ENCODE measurements at regions not wholly inside any gene's neighbourhood (a gene's known extent, or its start where the extent isn't known, plus 50 kb on each side); places are given as distances from the start of the nearest gene placed in this dataset.

DNA sequence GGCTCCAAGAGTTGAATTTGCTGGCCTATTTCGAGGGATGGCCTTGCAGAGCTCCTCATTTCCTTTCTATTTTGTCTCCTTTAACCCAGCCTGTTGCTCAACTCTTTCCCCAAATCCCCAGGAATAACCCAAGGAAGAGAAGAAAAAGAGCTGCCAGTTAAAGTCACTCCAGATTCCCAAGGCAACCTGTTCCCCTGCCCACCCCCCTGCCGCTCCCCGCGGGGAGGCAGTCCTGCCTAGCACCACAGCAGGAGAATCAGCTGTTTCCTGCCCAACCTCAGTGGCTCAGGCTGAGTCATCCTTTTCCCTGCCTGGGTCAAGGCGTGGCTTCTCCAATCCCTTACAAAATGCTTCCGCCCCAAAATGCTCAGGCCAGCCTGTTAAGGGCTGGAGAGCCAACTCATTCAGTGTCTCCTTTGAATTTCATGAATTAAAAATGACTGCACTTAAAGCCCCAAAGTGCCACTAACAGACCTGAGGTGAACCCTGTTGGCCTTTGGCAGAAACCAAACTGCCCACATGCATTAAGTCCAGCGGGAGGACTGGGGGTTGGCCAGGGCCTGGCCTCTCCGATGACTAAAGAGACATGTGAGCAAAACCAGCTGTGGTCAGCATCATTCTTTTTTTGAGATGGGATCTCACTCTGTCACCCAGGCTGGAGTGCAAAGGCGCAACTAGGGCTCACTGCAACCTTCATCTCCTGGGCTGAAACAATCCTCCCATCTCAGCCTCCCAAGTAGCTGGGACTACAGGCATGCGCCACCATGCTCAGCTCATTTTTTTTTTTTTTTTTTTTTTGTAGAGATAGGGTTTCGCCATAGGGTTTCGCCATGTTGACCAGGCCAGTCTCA lies 83.2 kb upstream of the KIF5B start (continued):
- TF ChIP-seq POLR2B (IDR thresholded peaks at IDR 0.05; ENCODE audit: low read depth, partially characterized antibody): no peak
- no peak for TF ChIP-seq ZNF408 (CRISPR knock-in tag; IDR thresholded peaks at IDR 0.05; ENCODE audit: low read depth)
- TF ChIP-seq, protein P1, sequence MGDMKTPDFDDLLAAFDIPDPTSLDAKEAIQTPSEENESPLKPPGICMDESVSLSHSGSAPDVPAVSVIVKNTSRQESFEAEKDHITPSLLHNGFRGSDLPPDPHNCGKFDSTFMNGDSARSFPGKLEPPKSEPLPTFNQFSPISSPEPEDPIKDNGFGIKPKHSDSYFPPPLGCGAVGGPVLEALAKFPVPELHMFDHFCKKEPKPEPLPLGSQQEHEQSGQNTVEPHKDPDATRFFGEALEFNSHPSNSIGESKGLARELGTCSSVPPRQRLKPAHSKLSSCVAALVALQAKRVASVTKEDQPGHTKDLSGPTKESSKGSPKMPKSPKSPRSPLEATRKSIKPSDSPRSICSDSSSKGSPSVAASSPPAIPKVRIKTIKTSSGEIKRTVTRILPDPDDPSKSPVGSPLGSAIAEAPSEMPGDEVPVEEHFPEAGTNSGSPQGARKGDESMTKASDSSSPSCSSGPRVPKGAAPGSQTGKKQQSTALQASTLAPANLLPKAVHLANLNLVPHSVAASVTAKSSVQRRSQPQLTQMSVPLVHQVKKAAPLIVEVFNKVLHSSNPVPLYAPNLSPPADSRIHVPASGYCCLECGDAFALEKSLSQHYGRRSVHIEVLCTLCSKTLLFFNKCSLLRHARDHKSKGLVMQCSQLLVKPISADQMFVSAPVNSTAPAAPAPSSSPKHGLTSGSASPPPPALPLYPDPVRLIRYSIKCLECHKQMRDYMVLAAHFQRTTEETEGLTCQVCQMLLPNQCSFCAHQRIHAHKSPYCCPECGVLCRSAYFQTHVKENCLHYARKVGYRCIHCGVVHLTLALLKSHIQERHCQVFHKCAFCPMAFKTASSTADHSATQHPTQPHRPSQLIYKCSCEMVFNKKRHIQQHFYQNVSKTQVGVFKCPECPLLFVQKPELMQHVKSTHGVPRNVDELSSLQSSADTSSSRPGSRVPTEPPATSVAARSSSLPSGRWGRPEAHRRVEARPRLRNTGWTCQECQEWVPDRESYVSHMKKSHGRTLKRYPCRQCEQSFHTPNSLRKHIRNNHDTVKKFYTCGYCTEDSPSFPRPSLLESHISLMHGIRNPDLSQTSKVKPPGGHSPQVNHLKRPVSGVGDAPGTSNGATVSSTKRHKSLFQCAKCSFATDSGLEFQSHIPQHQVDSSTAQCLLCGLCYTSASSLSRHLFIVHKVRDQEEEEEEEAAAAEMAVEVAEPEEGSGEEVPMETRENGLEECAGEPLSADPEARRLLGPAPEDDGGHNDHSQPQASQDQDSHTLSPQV (IDR thresholded peaks at IDR 0.05): 0 out of 2 replicates have a peak, but pooled peaks have one; percentile 74
- no peak for TF ChIP-seq CHCHD3 (CRISPR knock-in tag; IDR thresholded peaks at IDR 0.05)
- no peak; the same call in 1 of the 2 replicates for TF ChIP-seq EP300 (IDR thresholded peaks at IDR 0.05; ENCODE audit: low read length)
- no peak for TF ChIP-seq CBFA2T2 (conservative IDR thresholded peaks at IDR 0.05)
- TF ChIP-seq, protein P2, sequence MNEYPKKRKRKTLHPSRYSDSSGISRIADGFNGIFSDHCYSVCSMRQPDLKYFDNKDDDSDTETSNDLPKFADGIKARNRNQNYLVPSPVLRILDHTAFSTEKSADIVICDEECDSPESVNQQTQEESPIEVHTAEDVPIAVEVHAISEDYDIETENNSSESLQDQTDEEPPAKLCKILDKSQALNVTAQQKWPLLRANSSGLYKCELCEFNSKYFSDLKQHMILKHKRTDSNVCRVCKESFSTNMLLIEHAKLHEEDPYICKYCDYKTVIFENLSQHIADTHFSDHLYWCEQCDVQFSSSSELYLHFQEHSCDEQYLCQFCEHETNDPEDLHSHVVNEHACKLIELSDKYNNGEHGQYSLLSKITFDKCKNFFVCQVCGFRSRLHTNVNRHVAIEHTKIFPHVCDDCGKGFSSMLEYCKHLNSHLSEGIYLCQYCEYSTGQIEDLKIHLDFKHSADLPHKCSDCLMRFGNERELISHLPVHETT (CRISPR knock-in tag; conservative IDR thresholded peaks at IDR 0.05 in 1 of 2, IDR thresholded peaks at IDR 0.05 in 1 of 2): peak in 1 of 2 experiments; percentile 49; a peak in 1 of 4 replicates
- peak in 1 of 2 experiments; percentile 24; a peak in 1 of 4 replicates for TF ChIP-seq ETV6 (IDR thresholded peaks at IDR 0.05; ENCODE audit: borderline replicate concordance in 1 of 2, low read depth in 2 of 2, low read length in 1 of 2)
- TF ChIP-seq ETV6 (CRISPR knock-in tag; IDR thresholded peaks at IDR 0.05; ENCODE audit: borderline replicate concordance): no peak
- peak; percentile 20; the same call in 1 of the 2 replicates for TF ChIP-seq TEAD4 (IDR thresholded peaks at IDR 0.05; ENCODE audit: low read length)
- TF ChIP-seq TEAD4 (CRISPR knock-in tag; IDR thresholded peaks at IDR 0.05; ENCODE audit: borderline replicate concordance): no peak
- TF ChIP-seq, protein P3, sequence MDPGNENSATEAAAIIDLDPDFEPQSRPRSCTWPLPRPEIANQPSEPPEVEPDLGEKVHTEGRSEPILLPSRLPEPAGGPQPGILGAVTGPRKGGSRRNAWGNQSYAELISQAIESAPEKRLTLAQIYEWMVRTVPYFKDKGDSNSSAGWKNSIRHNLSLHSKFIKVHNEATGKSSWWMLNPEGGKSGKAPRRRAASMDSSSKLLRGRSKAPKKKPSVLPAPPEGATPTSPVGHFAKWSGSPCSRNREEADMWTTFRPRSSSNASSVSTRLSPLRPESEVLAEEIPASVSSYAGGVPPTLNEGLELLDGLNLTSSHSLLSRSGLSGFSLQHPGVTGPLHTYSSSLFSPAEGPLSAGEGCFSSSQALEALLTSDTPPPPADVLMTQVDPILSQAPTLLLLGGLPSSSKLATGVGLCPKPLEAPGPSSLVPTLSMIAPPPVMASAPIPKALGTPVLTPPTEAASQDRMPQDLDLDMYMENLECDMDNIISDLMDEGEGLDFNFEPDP (CRISPR knock-in tag; IDR thresholded peaks at IDR 0.05): no peak
- TF ChIP-seq SMAD3 (CRISPR knock-in tag; conservative IDR thresholded peaks at IDR 0.05): no peak
- TF ChIP-seq GABPB2 (CRISPR knock-in tag; conservative IDR thresholded peaks at IDR 0.05): no peak
- TF ChIP-seq, protein P4, sequence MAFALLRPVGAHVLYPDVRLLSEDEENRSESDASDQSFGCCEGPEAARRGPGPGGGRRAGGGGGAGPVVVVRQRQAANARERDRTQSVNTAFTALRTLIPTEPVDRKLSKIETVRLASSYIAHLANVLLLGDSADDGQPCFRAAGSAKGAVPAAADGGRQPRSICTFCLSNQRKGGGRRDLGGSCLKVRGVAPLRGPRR (CRISPR knock-in tag; IDR thresholded peaks at IDR 0.05): no peak
- no peak for TF ChIP-seq ZFPM2 (CRISPR knock-in tag; IDR thresholded peaks at IDR 0.05)
- peak; percentile 20; the same call in 1 of the 2 replicates for TF ChIP-seq MBD2 (IDR thresholded peaks at IDR 0.05; ENCODE audit: borderline replicate concordance, low read depth)

All from K562 (cell line).